ENCODE measurements at regions not wholly inside any gene's neighbourhood (a gene's known extent, or its start where the extent isn't known, plus 50 kb on each side); places are given as distances from the start of the nearest gene placed in this dataset.

DNA sequence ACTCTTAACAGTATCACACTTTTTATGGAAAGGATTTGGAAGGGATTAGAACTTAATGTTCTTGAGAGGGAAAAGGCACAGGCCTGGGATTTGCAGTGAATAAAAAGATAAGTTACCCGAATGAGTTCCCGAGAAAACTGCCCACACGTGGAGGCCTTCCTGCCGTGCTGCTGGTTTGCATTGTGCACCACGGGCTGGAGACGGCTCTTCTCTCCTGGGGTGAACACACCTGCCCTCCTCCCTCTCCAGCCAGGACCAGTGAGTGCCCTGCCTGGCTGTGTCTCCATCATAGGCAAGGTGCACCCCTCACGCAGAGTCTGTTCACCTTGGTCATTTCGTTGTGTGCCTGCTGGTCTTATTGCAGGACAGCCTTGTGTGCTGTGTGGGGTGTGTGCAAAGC, 336.3 kb upstream of the SHH start:
- Mint-ChIP-seq H3K4me3 (ENCODE audit: unreplicated experiment) (no peak overlapping the region), H3K9me3 (ENCODE audit: unreplicated experiment) (peaks cover 2% of the 10 kb centered on the region), H3K27me3 (ENCODE audit: low read depth, unreplicated experiment) (peaks cover 42% of the 10 kb centered on the region), H3K4me1 (ENCODE audit: low read depth, unreplicated experiment) (no peaks in the 10 kb centered on the region), H3K36me3 (ENCODE audit: low read depth, unreplicated experiment) (no peaks in the 10 kb centered on the region), H3K27ac (ENCODE audit: unreplicated experiment) (no peak overlapping the region)
- no peak for DNase-seq (ENCODE audit: low read depth)
- TF ChIP-seq, protein P1, sequence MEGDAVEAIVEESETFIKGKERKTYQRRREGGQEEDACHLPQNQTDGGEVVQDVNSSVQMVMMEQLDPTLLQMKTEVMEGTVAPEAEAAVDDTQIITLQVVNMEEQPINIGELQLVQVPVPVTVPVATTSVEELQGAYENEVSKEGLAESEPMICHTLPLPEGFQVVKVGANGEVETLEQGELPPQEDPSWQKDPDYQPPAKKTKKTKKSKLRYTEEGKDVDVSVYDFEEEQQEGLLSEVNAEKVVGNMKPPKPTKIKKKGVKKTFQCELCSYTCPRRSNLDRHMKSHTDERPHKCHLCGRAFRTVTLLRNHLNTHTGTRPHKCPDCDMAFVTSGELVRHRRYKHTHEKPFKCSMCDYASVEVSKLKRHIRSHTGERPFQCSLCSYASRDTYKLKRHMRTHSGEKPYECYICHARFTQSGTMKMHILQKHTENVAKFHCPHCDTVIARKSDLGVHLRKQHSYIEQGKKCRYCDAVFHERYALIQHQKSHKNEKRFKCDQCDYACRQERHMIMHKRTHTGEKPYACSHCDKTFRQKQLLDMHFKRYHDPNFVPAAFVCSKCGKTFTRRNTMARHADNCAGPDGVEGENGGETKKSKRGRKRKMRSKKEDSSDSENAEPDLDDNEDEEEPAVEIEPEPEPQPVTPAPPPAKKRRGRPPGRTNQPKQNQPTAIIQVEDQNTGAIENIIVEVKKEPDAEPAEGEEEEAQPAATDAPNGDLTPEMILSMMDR (IDR thresholded peaks at IDR 0.05; ENCODE audit: insufficient read depth, low read depth, low read length): no peak
- no peak for TF ChIP-seq EZH2 (IDR thresholded peaks at IDR 0.05; ENCODE audit: insufficient read depth, low read length)
- Histone ChIP-seq H3K9ac (ENCODE audit: low read length) (no peak overlapping the region), H3K4me3 (ENCODE audit: insufficient read depth, low read depth, low read length) (no peak overlapping the region), H3K27me3 (ENCODE audit: insufficient read depth, low read length) (peaks cover 2% of the 10 kb centered on the region), H3K4me2 (ENCODE audit: low read length) (no peak overlapping the region), H3K4me1 (ENCODE audit: insufficient read depth, low read length) (no peaks in the 10 kb centered on the region), H4K20me1 (ENCODE audit: insufficient read depth, low read length) (no peaks in the 10 kb centered on the region), H3K79me2 (ENCODE audit: insufficient read depth, low read length) (no peaks in the 10 kb centered on the region), H3K27ac (ENCODE audit: low read depth, low read length) (no peak overlapping the region), H3K9me3 (ENCODE audit: insufficient read depth, low read depth, low read length) (no peaks in the 10 kb centered on the region), H3K36me3 (ENCODE audit: insufficient read depth, low read length) (no peaks in the 10 kb centered on the region), H2AFZ (ENCODE audit: low read depth, low read length) (no peak overlapping the region)
- FAIRE-seq: no peak

DNA sequence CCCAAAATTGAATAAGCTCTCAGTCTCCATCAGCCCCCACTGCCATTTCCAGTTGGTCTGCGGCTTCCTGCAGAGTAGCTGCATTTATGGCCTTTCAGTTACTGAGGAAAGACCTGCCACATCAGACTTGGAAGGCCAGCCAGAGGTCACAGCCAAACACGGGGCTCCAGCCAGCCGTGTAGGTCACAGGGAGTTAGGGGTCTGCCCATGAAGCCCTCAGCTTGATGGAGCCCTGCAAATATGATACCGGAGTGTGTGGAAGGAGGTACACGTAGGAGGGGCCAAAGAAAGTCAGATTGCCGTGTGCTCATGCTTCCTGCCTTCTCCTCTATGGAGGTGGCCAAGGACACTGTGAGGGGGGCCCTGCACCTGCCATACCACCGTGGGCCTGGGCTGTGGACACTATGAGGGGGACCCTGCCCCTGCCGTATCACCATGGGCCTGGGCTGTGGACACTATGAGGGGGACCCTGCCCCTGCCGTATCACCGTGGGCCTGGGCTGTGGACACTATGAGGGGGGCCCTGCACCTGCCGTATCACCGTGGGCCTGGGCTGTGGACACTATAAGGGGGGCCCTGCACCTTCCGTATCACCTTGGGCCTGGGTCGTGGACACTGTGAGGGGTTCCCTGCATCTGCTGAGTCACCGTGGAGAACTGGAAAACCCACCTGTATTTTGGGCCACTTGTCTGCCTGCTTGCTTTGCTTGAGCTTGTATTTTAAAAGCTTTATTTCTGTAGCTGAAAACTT, 335.7 kb upstream of the SHH start:
- TF ChIP-seq EZH2 (IDR thresholded peaks at IDR 0.05; ENCODE audit: insufficient read depth, low read length): no peak
- TF ChIP-seq, protein P1 (IDR thresholded peaks at IDR 0.05; ENCODE audit: insufficient read depth, low read depth, low read length): no peak
- Histone ChIP-seq H3K79me2 (ENCODE audit: insufficient read depth, low read length) (no peaks in the 10 kb centered on the region), H3K4me2 (ENCODE audit: low read length) (no peak overlapping the region), H3K9ac (ENCODE audit: low read length) (no peak overlapping the region), H3K36me3 (ENCODE audit: insufficient read depth, low read length) (no peaks in the 10 kb centered on the region), H2AFZ (ENCODE audit: low read depth, low read length) (no peak overlapping the region), H4K20me1 (ENCODE audit: insufficient read depth, low read length) (no peaks in the 10 kb centered on the region), H3K27ac (ENCODE audit: low read depth, low read length) (no peak overlapping the region), H3K27me3 (ENCODE audit: insufficient read depth, low read length) (peaks cover 2% of the 10 kb centered on the region), H3K4me3 (ENCODE audit: insufficient read depth, low read depth, low read length) (no peak overlapping the region), H3K4me1 (ENCODE audit: insufficient read depth, low read length) (no peaks in the 10 kb centered on the region), H3K9me3 (ENCODE audit: insufficient read depth, low read depth, low read length) (no peaks in the 10 kb centered on the region)
- no peaks in the 10 kb centered on the region for H3K4me1 Mint-ChIP-seq (ENCODE audit: low read depth, unreplicated experiment)
- peaks cover 2% of the 10 kb centered on the region for H3K9me3 Mint-ChIP-seq (ENCODE audit: unreplicated experiment)
- DNase-seq (ENCODE audit: low read depth): no peak
- no peak for FAIRE-seq
- peaks cover 39% of the 10 kb centered on the region for H3K27me3 Mint-ChIP-seq (ENCODE audit: low read depth, unreplicated experiment)
- H3K36me3 Mint-ChIP-seq (ENCODE audit: low read depth, unreplicated experiment): no peaks in the 10 kb centered on the region
- H3K4me3 Mint-ChIP-seq (ENCODE audit: unreplicated experiment): no peak overlapping the region
- H3K27ac Mint-ChIP-seq (ENCODE audit: unreplicated experiment): no peak overlapping the region

DNA sequence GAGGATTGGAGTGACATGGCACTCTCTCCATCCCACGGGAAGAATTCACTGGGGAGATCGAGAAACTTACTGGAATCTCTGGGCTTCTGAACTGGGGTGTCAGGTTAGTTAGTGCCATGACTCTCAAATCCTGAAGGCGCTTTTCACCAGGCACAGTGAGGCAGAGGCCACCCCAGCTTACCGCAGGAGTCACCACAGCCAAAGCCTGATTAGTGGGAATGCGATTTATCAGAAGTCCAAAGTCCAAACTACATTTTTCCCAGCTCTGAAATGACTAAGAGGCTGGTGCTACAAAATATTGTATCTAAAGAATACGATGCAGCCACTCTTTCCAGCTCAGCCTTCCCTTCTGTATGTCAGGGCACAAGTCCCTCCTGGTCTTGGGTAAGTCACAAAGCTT, 334.8 kb upstream of the SHH start:
- Histone ChIP-seq H3K4me3 (ENCODE audit: insufficient read depth, low read depth, low read length) (no peak overlapping the region), H2AFZ (ENCODE audit: low read depth, low read length) (no peak overlapping the region), H3K27me3 (ENCODE audit: insufficient read depth, low read length) (peaks cover 2% of the 10 kb centered on the region), H3K4me2 (ENCODE audit: low read length) (no peak overlapping the region), H3K4me1 (ENCODE audit: insufficient read depth, low read length) (no peaks in the 10 kb centered on the region), H3K9me3 (ENCODE audit: insufficient read depth, low read depth, low read length) (no peaks in the 10 kb centered on the region), H3K9ac (ENCODE audit: low read length) (no peak overlapping the region), H3K36me3 (ENCODE audit: insufficient read depth, low read length) (no peaks in the 10 kb centered on the region), H4K20me1 (ENCODE audit: insufficient read depth, low read length) (no peaks in the 10 kb centered on the region), H3K79me2 (ENCODE audit: insufficient read depth, low read length) (no peaks in the 10 kb centered on the region), H3K27ac (ENCODE audit: low read depth, low read length) (no peak overlapping the region)
- Mint-ChIP-seq H3K36me3 (ENCODE audit: low read depth, unreplicated experiment) (no peaks in the 10 kb centered on the region), H3K27me3 (ENCODE audit: low read depth, unreplicated experiment) (peaks cover 39% of the 10 kb centered on the region), H3K27ac (ENCODE audit: unreplicated experiment) (no peak overlapping the region), H3K9me3 (ENCODE audit: unreplicated experiment) (no peaks in the 10 kb centered on the region), H3K4me3 (ENCODE audit: unreplicated experiment) (no peak overlapping the region), H3K4me1 (ENCODE audit: low read depth, unreplicated experiment) (no peaks in the 10 kb centered on the region)
- FAIRE-seq (no peak), DNase-seq (ENCODE audit: low read depth) (no peak)
- TF ChIP-seq, protein P1 (IDR thresholded peaks at IDR 0.05; ENCODE audit: insufficient read depth, low read depth, low read length): no peak
- TF ChIP-seq EZH2 (IDR thresholded peaks at IDR 0.05; ENCODE audit: insufficient read depth, low read length): no peak
